8988T (cell line): ENCODE measurements at regions not wholly inside any gene's neighbourhood (a gene's known extent, or its start where the extent isn't known, plus 50 kb on each side); places are given as distances from the start of the nearest gene placed in this dataset.

Experiments used
- DNase-seq: peaks from one replicate; pipeline ENCODE4 v3.0.0; 2011

DNA sequence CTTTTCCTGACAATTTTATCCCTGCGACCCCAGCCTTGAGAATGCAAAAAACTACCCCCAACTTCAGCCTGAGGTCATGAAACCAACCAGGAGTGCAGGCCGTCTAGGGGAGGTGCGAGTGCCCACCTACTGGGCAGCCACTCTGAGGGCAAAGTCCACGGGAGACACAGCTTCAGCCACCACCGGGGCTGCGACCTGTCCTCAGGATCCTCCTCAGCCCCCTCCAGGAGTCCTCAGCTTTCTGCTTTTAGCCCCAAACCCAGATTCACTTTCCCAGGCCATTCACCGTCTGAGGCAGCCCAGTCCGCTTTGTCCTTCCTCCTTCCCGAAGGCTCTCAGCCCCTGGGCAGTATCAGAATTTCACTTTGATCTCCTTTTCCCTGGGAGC is 210.2 kb upstream of the TNP1 start:
- no peak for DNase-seq

DNA sequence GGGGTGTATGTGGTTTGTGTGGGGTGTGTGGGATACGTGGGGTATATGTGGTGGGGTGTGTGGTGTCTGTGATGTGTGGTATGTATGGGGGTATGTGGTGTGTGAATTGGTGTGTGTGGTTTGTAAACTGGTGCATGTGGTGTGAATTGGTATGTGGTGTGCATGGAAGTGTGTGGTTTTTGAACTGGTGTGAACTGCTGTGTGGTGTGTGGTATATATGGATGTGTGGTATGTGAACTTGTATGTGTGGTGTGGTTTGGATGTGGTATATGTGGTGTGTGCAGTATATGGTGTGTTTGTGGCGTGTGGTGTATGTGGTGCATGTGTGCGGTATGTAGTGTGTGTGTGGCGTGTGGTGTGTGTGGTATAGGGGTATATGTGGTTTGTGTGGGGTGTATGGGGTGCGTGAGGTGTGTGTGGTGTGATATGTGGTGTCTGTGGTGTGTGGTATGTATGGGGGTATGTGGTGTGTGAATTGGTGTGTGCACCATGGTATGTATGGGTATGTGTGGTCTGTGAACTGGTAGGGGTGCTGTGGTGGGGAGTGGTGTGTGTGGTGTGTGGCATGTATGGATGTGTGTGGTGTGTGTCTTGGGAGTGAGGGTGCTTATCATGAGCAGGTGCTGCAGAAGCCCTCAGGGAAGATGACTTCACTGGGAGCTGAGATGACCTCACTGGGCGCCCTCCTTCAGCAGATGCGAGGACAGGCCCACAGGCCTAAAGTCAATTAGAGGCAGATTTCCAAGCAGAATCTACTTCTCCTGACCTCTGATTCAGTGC is 209.6 kb upstream of the TNP1 start:
- no peak for DNase-seq

- DNase-seq, result no peak
Observed at GRCh38 chr2:217068677-217069250, 208.9 kb upstream of the TNP1 start.

- DNase-seq, result no peak
Observed at GRCh38 chr2:217067787-217068186, 207.9 kb upstream of the TNP1 start.

DNA sequence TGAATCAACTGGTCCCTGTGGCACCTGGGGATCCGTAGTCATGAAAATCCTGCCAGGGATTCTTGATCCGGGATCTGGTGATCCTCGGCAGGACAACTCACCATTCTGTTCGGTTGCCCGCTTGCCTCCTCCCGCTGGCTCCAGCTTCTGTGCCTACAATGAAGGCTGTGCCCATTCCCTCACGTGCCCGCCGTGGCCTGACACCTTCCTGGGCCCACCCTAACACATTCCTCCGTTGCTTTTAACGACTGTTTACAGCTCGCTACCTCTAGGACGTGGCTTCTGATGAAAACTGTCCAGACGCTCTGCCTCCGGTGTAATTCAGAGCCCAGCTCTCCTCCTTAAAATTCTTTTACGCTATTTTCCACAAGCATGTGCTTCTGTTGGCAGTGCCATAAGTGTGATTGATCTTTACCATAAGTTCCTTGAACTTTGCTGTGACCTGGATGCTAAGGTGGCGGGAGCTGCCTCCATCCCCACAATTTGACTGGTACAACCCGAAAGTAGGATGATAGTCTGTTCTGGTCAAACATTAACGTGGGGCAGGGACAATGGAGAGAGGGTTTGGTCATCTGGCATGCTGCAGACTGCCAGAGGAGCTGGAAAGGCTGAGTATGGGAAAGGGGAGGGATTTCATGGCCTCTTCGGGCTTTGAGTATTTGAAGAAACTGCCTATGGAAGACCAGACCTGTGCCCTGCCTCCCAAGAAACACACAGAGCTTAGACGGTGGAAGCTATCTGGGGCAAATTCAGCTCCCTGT is 206.8 kb upstream of the TNP1 start:
- DNase-seq, result no peak

GRCh38 chr2:217065695-217066405 is 206.0 kb upstream of the TNP1 start:
- no peak for DNase-seq

GRCh38 chr2:217065012-217065290 is 205.1 kb upstream of the TNP1 start:
- no peak for DNase-seq

DNA sequence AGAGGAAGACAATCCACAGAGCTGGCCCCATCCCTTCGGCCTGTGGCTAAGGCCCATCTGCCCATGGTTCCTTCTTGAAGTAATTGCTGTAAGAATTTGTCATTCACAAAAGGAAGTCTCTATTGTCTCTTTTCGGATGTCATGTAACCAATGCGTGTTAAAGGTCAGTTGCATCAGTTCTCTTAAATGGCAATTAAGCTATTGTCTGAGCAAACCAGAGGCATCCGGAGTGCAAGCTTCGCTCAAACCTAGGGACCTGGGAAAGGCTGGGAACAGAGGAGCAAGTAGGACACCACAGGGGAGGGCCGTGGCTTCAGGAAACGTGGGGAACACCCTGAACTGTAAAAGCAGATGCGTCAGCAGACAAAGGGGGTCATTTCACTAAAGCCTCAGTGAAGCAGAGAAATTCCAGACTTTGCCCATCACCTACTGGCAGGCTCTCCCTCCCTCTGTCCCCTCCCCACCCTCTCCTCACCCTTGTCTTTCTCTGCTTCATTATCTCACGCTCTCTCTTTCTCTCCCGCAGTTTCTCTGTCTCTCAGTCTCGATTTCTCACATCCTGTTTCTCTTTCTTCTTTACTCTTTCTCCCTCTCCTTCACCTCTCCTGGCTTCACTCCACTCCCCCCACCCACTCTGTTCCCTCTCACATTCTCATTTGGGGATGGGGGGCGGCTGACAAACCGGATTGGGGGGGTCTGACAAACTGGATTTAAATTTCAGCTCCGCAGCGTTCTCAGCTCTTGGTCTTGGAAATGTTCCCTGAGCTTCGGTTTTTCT is 204.6 kb upstream of the TNP1 start:
- no peak for DNase-seq

DNA sequence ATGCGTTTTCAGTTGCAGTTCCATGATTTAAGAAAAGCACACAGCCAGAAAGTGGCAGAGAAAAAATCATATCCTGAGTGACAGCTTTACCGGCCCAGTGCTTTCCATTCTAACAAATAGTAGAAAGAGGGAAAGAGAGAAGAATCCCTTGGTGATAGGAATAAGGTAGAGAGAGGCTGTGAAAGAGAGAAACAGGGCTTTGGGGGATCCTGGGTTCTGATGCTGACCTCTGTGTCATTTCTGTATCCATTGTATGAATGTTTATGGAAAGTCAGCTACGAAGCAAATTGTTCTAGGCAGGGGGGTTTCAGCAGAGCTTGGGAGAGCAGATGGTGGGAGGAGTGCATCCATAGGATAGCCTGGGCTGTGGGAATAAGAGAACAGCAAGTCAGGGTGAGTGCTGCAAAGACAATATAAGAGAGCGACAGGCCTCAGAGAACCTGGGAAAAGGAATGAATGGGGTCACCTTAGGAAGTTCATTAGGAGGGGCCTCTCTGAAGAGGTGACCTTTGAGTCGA is 203.4 kb upstream of the TNP1 start:
- no peak for DNase-seq

DNA sequence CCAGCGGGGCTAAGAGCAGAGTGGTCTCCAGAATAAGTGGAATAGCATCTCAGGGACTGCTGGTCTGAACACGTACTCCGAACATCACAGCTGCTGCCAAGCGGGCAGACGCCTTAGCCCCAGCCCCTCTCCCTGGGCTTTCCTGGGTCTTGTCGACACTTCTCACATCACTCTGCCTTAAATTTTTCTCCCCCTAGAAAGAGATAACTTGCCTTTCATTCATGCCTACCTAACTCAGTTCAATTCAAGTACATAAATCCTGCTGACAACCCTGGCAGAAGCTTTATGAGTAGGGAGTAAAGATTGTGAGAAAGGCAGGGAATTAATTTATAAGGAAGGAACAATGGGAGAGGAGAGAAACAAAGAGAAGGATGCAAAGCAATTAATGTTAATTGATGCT is 202.9 kb upstream of the TNP1 start:
- no peak for DNase-seq

DNA sequence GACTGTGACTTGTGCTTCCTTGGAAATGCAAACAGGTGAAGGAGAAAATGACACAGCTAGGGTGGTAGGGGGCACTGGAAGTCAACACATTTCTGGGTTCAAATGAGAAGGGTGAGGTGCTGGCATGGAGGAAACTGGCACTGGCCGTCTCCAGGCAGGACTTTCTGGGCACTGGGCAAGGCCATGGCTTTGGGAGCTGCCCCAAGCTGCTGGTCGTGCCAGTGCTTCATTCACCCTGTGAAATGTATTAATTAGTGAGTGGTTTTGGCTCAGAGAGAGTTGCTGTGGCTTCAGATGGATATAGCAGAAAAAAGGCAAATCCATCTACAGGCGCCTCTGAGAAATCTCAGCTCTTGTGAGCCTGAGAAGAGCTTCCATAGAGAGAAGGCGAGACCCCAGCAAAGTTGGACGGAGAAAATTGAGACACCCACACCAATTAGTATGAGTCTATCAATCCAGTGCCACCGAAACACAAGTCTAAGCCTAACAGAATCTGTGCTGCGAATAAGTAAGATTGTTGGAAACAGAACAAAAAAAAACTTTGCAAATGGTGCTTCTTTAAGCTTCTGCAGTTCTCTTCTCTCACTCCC is 202.1 kb upstream of the TNP1 start:
- no peak for DNase-seq

- no peak for DNase-seq
Observed at GRCh38 chr2:217060951-217061547, 201.2 kb upstream of the TNP1 start.

- no peak for DNase-seq
Observed at GRCh38 chr2:217060516-217060915, 200.7 kb upstream of the TNP1 start.

DNA sequence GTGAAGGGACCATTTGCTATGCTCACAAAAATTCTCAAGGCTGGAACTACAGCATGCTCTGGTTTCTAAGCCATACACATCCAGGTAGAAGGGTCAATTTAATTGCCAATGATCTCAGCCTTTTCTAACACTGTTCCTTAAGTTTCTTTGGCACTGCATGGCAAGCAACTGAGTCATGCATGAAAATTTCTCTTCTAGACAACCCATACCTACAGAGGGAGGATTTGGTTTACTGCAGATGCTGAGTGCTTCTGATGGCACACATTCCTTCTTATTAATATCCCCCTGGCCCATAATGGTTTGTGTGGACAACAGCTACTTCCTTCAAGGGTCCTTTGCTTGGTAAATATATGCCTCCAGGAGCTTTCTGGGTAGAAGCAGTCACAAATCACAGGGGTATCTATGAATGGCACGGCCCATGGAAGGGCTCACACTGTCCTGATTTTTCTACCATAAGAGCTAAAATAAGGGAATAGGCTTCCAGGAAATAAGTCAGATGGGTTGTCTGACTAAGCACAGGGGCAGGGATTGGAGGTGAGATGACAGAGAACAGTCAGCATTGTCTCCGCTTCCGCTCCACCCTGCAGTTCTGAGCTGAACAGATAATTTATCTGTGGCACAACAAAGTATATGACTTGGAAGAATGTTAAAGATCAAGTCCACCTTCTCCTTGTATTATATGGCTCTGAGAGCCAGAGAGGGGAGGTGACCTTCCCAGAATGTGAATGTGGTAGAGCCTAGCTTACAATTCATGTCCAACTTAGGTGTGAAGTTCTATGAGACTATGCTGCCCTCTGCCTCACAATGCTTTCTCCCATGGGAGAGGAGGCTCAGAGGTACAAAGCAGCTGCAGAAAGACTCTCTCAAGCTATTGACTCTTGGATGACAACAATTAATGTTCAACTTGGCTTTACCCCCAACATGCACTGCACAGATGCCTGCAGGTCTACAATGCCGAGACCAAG is 199.2 kb upstream of the TNP1 start:
- DNase-seq, result no peak

DNA sequence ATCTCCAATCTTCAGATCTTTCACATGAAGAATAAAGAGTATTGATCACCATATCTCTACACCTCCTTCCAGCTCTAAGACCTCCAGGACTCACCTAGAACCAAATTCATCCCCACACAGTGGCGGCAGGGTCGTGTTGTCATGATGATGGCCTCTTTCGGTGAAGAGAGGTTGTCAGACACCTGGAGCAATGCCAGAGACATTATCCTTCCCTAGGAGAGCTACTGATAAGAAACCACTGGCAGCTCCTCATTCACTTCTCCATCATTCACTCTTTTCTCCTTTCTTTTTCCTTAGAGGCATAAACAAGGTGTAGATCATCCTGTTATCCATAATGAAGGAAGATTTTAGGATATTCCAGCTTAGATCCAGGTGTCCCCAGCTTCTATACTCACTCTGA is 197.9 kb upstream of the TNP1 start:
- no peak for DNase-seq

- no peak for DNase-seq
Observed at GRCh38 chr2:217055624-217056023, 195.8 kb upstream of the TNP1 start.

DNA sequence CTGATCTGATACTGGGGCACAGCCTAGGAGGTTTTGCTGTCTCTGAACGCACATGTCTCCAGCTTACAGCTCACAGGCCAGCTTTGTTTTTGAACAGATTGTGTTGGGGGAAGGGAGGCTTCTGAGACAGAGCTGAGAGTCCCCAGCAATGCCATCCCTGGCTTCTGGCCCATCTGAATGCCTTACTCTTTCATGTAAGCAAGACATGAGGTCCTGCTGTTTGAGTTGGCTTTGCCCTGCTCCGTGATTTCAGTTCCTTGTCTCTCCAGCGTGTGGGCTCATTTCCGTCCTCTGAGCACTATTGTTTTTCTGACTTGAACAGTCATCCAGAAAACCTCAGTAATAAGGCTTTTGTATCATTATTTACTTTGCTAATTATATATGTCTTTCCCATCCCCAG is 194.9 kb upstream of the TNP1 start:
- no peak for DNase-seq

- DNase-seq, result no peak
Observed at GRCh38 chr2:217052856-217053577, 193.2 kb upstream of the TNP1 start.

DNA sequence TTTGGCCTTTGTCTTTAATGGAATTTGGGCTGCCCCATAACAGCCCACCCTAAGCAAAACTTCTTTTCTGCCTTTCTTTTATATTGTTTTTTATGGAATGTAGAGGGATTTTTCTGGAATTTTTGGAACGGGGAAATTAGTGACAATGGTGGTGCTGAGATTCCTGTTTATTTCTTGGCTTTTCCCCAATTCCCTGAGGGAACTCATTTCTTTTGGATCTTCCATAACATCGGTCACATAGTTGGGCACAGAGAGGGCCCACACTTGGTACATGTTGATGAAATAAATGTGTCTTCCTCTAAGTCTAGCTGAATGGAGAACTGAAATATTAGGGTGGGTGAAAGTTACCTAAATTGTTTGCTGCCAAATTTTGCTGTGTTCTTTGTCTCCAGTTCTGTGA is 191.6 kb upstream of the TNP1 start:
- DNase-seq, result no peak

DNA sequence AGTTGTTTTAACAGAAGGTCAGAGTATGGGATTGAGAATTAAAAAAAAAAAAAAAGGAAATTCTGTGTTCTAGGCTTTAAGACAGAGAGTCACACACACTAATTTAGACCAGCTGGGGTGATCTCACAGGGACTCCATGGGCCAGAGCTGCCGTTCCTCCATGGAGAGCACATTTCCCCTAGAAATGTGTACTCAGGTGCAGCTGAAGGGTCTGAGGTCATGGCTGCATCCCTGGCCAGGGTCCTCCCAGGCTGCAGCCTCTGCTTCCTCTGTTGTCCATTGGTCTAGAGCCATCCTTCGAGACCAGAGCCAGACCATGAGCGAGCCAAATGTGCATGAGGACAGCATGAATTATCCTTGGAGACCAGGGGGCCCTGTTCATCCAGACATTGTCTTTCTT is 190.1 kb upstream of the TNP1 start:
- DNase-seq, result no peak
